PC-9 (cell line): ENCODE measurements at regions not wholly inside any gene's neighbourhood (a gene's known extent, or its start where the extent isn't known, plus 50 kb on each side); places are given as distances from the start of the nearest gene placed in this dataset.

Source experiments
- BruUV-seq: library from RNA; stranded (reverse); fragments of 400-500 nt; replicated peaks from 2 replicates; lab custom pipeline; 2021; lab: Mats Ljungman, UMichigan
- CTCF ChIA-PET: fragments of 300-600 bp; sonication (Branson Sonifier 250); formaldehyde crosslinking; loops from one replicate; lab custom pipeline; 2022; ENCODE audit warnings: antibody characterized with exemption; lab: Charles Lee
- POLR2A ChIA-PET: fragments of 300-600 bp; sonication (Branson Sonifier 250); formaldehyde crosslinking; loops from one replicate; lab custom pipeline; 2022; ENCODE audit warnings: antibody characterized with exemption; ENCODE audit not compliant: unreplicated experiment; lab: Charles Lee
- DNase-seq, 2 experiments: peaks; one replicate each; pipeline versions ENCODE4 v3.0.0 to v3.0.0-alpha.2; 2015 to 2022; ENCODE audit warnings: mixed read lengths in 1 of 2
- H2AFZ ChIP-seq: fragments of 200-600 bp; sonication (generic); 2 replicates; pipeline ENCODE4 v1.8.1; 2017; ENCODE audit warnings: antibody characterized with exemption
- H3F3A ChIP-seq: fragments of 200-600 bp; sonication (generic); 2 replicates; pipeline ENCODE4 v1.8.1; 2017; ENCODE audit warnings: antibody characterized with exemption, mild to moderate bottlenecking, low read depth; ENCODE audit not compliant: insufficient read depth
- H3K27ac ChIP-seq: fragments of 200-600 bp; sonication (generic); 2 replicates; pipeline ENCODE4 v1.6.1; 2016; ENCODE audit warnings: mixed run types
- H3K27me3 ChIP-seq: fragments of 200-600 bp; sonication (generic); 2 replicates; pipeline ENCODE4 v1.6.1; 2016; ENCODE audit warnings: low read depth, mixed run types; ENCODE audit not compliant: insufficient read depth
- H3K36me3 ChIP-seq: fragments of 200-600 bp; sonication (generic); 2 replicates; pipeline ENCODE4 v1.6.1; 2016; ENCODE audit warnings: low read depth, mixed run types
- H3K4me1 ChIP-seq: fragments of 200-600 bp; sonication (generic); replicated peaks from 2 replicates; pipeline ENCODE4 v1.6.1; 2016; ENCODE audit warnings: mixed run types; ENCODE audit not compliant: insufficient read depth
- H3K4me2 ChIP-seq: fragments of 200-600 bp; sonication (generic); 2 replicates; pipeline ENCODE4 v1.6.1; 2017; ENCODE audit warnings: mixed run types
- H3K4me3 ChIP-seq: fragments of 200-600 bp; sonication (generic); 2 replicates; pipeline ENCODE4 v1.6.1; 2016; ENCODE audit warnings: mixed run types
- H3K79me2 ChIP-seq: fragments of 200-600 bp; sonication (generic); 2 replicates; pipeline ENCODE4 v1.6.1; 2017; ENCODE audit warnings: low read depth, mixed run types
- H3K9me2 ChIP-seq: fragments of 200-600 bp; sonication (generic); 2 replicates; pipeline ENCODE4 v1.8.1; 2017; ENCODE audit warnings: mild to moderate bottlenecking; ENCODE audit not compliant: insufficient read depth
- H3K9me3 ChIP-seq: fragments of 200-600 bp; sonication (generic); 2 replicates; pipeline ENCODE4 v1.8.1; 2016; ENCODE audit warnings: low read depth; ENCODE audit not compliant: insufficient read depth
- H4K20me1 ChIP-seq: fragments of 200-600 bp; sonication (generic); 2 replicates; pipeline ENCODE4 v1.8.1; 2017; ENCODE audit not compliant: insufficient read depth
- CTCF ChIP-seq: fragments of 200-600 bp; sonication (generic); conservative IDR thresholded peaks from 2 replicates; pipeline ENCODE4 v1.6.1; 2017; ENCODE audit warnings: mixed run types, antibody characterized with exemption, mild to moderate bottlenecking, moderate library complexity
- EZH2 ChIP-seq: fragments of 200-600 bp; sonication (generic); IDR thresholded peaks from 2 replicates; pipeline ENCODE4 v1.8.0; 2017; ENCODE audit warnings: antibody characterized with exemption, low read depth
- intact Hi-C: fragments of 100-400 bp; cut with micrococcal nuclease; formaldehyde crosslinking; loops from one replicate; pipeline ENCODE4 v1.10.0; 2022; ENCODE audit not compliant: unreplicated experiment

DNA sequence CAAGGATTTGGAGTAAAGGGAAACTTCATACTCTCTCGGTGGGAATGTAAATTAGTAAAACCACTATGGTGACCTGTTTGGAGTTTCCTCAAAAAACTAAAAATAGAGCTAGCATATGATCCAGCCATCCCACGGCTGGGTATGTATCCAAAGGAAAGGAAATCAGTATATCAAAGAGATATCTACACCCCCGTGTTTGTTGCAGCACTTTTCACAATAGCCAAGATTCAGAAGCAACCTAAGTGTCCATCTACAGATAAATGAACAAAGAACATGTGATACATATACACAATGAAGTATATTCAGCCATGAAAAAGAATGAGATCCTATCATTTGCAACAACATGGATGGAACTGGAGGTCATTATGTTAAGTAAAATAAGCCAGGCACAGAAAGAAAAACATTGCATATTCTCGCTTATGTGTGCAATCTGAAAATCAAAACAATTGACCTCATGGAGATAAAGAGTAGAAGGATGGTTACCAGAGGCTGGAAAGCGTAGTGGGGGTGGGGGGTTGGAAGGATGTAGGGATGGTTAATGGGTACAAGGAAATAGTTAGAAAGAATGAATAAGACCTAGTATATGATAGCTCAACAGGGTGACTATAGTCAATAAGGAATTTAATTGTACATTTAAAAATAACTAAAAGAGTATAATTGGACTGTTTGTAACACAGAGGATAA is 468.0 kb downstream of the BCAT1 start:
- no peaks in the 10 kb centered on the region for H3K79me2 ChIP-seq
- no peak overlapping the region for H2AFZ ChIP-seq
- intact Hi-C loops: no loop called here
- no peak overlapping the region for H3K27ac ChIP-seq
- H4K20me1 ChIP-seq: no peaks in the 10 kb centered on the region
- H3K9me3 ChIP-seq: no peaks in the 10 kb centered on the region
- no TSS peak for BruUV-seq
- DNase-seq: no peak
- ChIA-PET CTCF (no interaction called here), POLR2A (no interaction called here)
- no peak overlapping the region for H3K4me2 ChIP-seq
- H3F3A ChIP-seq: no peaks in the 10 kb centered on the region
- no peaks in the 10 kb centered on the region for H3K36me3 ChIP-seq
- no peak overlapping the region for H3K4me3 ChIP-seq
- TF ChIP-seq CTCF (no peak), EZH2 (no peak)
- no peaks in the 10 kb centered on the region for H3K4me1 ChIP-seq
- no peaks in the 10 kb centered on the region; the same call in 1 of the 2 replicates for H3K9me2 ChIP-seq
- H3K27me3 ChIP-seq: peaks cover 20% of the 10 kb centered on the region; the same call in 1 of the 2 replicates

GRCh38 chr12:24479131-24479530 is 469.8 kb downstream of the BCAT1 start:
- Histone ChIP-seq H3K9me3 (no peaks in the 10 kb centered on the region), H2AFZ (no peak overlapping the region), H3F3A (no peaks in the 10 kb centered on the region), H3K9me2 (no peaks in the 10 kb centered on the region; the same call in 1 of the 2 replicates), H3K79me2 (no peaks in the 10 kb centered on the region), H3K4me2 (no peak overlapping the region), H3K4me3 (no peak overlapping the region), H4K20me1 (no peaks in the 10 kb centered on the region), H3K27me3 (peaks cover 23% of the 10 kb centered on the region; the same call in 1 of the 2 replicates), H3K36me3 (no peaks in the 10 kb centered on the region), H3K4me1 (no peaks in the 10 kb centered on the region), H3K27ac (no peak overlapping the region)
- CTCF ChIA-PET: no interaction called here
- DNase-seq: no peak
- TF ChIP-seq EZH2 (no peak), CTCF (no peak)
- no TSS peak for BruUV-seq
- POLR2A ChIA-PET: no interaction called here
- intact Hi-C loops: no loop called here

DNA sequence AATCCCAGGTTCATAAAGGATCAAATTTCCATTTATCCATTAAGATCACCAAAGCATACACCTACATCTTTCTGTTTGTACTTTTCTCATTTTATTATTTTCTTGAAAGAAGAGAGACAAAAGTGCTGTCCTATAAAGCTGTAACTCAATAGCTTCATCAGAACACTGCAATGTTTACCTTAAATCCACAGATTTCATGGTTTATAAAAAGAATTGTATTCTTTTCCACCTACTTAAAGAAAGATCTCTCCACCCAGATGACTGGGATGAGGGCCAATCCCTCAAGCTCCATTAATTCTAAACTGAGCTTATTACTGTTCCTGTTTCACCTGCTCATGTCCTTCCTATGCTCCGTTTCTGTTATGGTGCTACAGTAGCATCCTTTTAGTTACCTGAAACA is 470.6 kb downstream of the BCAT1 start:
- H4K20me1 ChIP-seq: no peaks in the 10 kb centered on the region
- H3K27me3 ChIP-seq: peaks cover 18% of the 10 kb centered on the region; the same call in 1 of the 2 replicates
- ChIA-PET CTCF (no interaction called here), POLR2A (interaction anchor here (0.6 kb wide), 1 partner anchor 656 kb away, joined by 3 read pairs; no protein-coding TSS in a partner anchor)
- H3K9me3 ChIP-seq: no peaks in the 10 kb centered on the region
- H3K4me2 ChIP-seq: no peak overlapping the region
- H3K36me3 ChIP-seq: no peaks in the 10 kb centered on the region
- no peak for TF ChIP-seq CTCF
- no peak for TF ChIP-seq EZH2
- H3K27ac ChIP-seq: no peak overlapping the region
- H3F3A ChIP-seq: no peaks in the 10 kb centered on the region
- H3K9me2 ChIP-seq: no peaks in the 10 kb centered on the region
- intact Hi-C loops: no loop called here
- no peak overlapping the region for H2AFZ ChIP-seq
- no peak overlapping the region for H3K4me3 ChIP-seq
- H3K4me1 ChIP-seq: no peaks in the 10 kb centered on the region
- no peak for DNase-seq
- H3K79me2 ChIP-seq: no peaks in the 10 kb centered on the region
- no TSS peak for BruUV-seq
